Choroid plexus epithelial cell (primary cell): ENCODE measurements at regions not wholly inside any gene's neighbourhood (a gene's known extent, or its start where the extent isn't known, plus 50 kb on each side); places are given as distances from the start of the nearest gene placed in this dataset.

Source experiments
- DNase-seq: peaks from one replicate; pipeline ENCODE4 v3.0.0-alpha.2; 2010; ENCODE audit warnings: low read depth
- H3K4me3 ChIP-seq: 2 replicates; pipeline ENCODE4 v1.5.1; 2011; ENCODE audit warnings: low read depth, mild to moderate bottlenecking, control low read depth, low read length, moderate library complexity
- CTCF ChIP-seq: conservative IDR thresholded peaks from 2 replicates; pipeline ENCODE4 v1.5.1; 2011; ENCODE audit warnings: low read depth, mild to moderate bottlenecking, control low read depth, inconsistent platforms, low read length, moderate library complexity

GRCh38 chr5:74316064-74316603 lies 324.4 kb downstream of the ENC1 start:
- peak; percentile 97 for DNase-seq
- no peak for TF ChIP-seq CTCF
- H3K4me3 ChIP-seq = no peak overlapping the region

GRCh38 chr5:74314906-74315305 lies 325.6 kb downstream of the ENC1 start:
- DNase-seq = no peak
- no peak for TF ChIP-seq CTCF
- no peak overlapping the region for H3K4me3 ChIP-seq

- DNase-seq = no peak
- no peak overlapping the region for H3K4me3 ChIP-seq
- no peak for TF ChIP-seq CTCF
Measured at GRCh38 chr5:74313896-74314295, 326.6 kb downstream of the ENC1 start.

- TF ChIP-seq CTCF = no peak
- no peak overlapping the region for H3K4me3 ChIP-seq
- peak; percentile 79 for DNase-seq
Measured at GRCh38 chr5:74312746-74313145, 327.8 kb downstream of the ENC1 start.

GRCh38 chr5:74311961-74312360 lies 328.6 kb downstream of the ENC1 start:
- no peak for DNase-seq
- no peak for TF ChIP-seq CTCF
- H3K4me3 ChIP-seq = no peak overlapping the region

GRCh38 chr5:74310997-74311930 lies 329.3 kb downstream of the ENC1 start:
- no peak for DNase-seq
- no peak for TF ChIP-seq CTCF

GRCh38 chr5:74310386-74310785 lies 330.1 kb downstream of the ENC1 start:
- peak; percentile 10 for DNase-seq
- H3K4me3 ChIP-seq = no peak overlapping the region
- no peak for TF ChIP-seq CTCF

More at GRCh38 chr5:74310997-74311930, 329.3 kb downstream of the ENC1 start:
- H3K4me3 ChIP-seq = no peak overlapping the region
